ENCODE measurements at regions not wholly inside any gene's neighbourhood (a gene's known extent, or its start where the extent isn't known, plus 50 kb on each side); places are given as distances from the start of the nearest gene placed in this dataset.
"Not testable (repeated sequence)": the region's sequence is repeated elsewhere in the genome, so short reads cannot be mapped to it uniquely, and the experiment has no call there.

DNA sequence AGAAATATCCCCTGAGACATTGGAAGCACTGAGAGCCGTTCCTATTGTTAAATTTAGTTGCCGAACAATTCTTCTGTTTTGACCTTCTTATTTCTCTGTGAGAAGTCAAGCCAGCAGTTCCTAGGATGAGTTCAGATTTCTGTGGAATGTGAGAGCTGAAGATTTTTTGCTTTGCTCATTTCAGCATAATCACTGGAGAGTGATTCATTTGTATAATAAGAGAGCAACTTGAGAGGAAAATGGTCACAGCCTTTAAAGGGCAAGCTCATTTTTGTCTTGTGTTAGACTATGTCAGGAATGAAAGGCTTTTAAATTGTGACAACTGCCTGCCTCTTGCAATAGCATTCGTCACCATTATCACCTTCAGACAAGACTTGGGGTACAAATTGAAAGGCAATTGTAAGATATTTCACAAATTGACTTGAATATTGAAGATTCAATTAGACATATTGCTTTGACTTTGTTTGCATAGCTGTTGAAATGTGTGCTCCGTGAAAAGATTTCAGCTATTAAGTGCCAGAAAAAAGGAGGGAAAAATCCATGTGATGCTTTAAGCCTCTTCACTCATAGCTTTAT, 900.0 kb upstream of the GOT2 start:
- Histone ChIP-seq H3K9me2 (ENCODE audit: insufficient read depth) (no peaks in the 10 kb centered on the region), H4K20me1 (ENCODE audit: insufficient read depth) (no peaks in the 10 kb centered on the region), H3K4me3 (no peak overlapping the region), H2AFZ (no peak overlapping the region), H3K9me3 (ENCODE audit: insufficient read depth, low read depth) (no peaks in the 10 kb centered on the region), H3K27ac (no peak overlapping the region), H3K36me3 (ENCODE audit: low read depth) (no peaks in the 10 kb centered on the region), H3K79me2 (ENCODE audit: low read depth) (no peaks in the 10 kb centered on the region), H3K4me1 (replicated peaks; ENCODE audit: insufficient read depth) (no peaks in the 10 kb centered on the region), H3F3A (ENCODE audit: insufficient read depth, low read depth) (no peaks in the 10 kb centered on the region), H3K4me2 (no peak overlapping the region), H3K27me3 (ENCODE audit: insufficient read depth, low read depth) (no peaks in the 10 kb centered on the region)
- CTCF ChIA-PET: no interaction called here
- TF ChIP-seq EZH2 (IDR thresholded peaks at IDR 0.05; ENCODE audit: low read depth): no peak
- TF ChIP-seq, protein P1, sequence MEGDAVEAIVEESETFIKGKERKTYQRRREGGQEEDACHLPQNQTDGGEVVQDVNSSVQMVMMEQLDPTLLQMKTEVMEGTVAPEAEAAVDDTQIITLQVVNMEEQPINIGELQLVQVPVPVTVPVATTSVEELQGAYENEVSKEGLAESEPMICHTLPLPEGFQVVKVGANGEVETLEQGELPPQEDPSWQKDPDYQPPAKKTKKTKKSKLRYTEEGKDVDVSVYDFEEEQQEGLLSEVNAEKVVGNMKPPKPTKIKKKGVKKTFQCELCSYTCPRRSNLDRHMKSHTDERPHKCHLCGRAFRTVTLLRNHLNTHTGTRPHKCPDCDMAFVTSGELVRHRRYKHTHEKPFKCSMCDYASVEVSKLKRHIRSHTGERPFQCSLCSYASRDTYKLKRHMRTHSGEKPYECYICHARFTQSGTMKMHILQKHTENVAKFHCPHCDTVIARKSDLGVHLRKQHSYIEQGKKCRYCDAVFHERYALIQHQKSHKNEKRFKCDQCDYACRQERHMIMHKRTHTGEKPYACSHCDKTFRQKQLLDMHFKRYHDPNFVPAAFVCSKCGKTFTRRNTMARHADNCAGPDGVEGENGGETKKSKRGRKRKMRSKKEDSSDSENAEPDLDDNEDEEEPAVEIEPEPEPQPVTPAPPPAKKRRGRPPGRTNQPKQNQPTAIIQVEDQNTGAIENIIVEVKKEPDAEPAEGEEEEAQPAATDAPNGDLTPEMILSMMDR (conservative IDR thresholded peaks at IDR 0.05): no peak
- intact Hi-C loops (cut with micrococcal nuclease; ENCODE audit: unreplicated experiment): no loop called here
- POLR2A ChIA-PET (ENCODE audit: unreplicated experiment): no interaction called here
- no TSS peak for BruUV-seq (replicated peaks)
- DNase-seq: no peak

GRCh38 chr16:59632276-59632855, 898.2 kb upstream of the GOT2 start:
- intact Hi-C loops (cut with micrococcal nuclease; ENCODE audit: unreplicated experiment): no loop called here
- no TSS peak for BruUV-seq (replicated peaks)
- CTCF ChIA-PET: interaction anchor here (0.7 kb wide), 1 partner anchor 494 kb away, joined by 4 read pairs; no protein-coding TSS in a partner anchor
- Histone ChIP-seq H3K4me2 (no peak overlapping the region), H3K36me3 (ENCODE audit: low read depth) (no peaks in the 10 kb centered on the region), H3K27ac (no peak overlapping the region), H3F3A (ENCODE audit: insufficient read depth, low read depth) (no peaks in the 10 kb centered on the region), H4K20me1 (ENCODE audit: insufficient read depth) (no peaks in the 10 kb centered on the region), H3K79me2 (ENCODE audit: low read depth) (no peaks in the 10 kb centered on the region), H3K27me3 (ENCODE audit: insufficient read depth, low read depth) (no peaks in the 10 kb centered on the region), H3K9me2 (ENCODE audit: insufficient read depth) (no peaks in the 10 kb centered on the region), H3K4me3 (no peak overlapping the region), H3K9me3 (ENCODE audit: insufficient read depth, low read depth) (no peaks in the 10 kb centered on the region), H2AFZ (no peak overlapping the region), H3K4me1 (replicated peaks; ENCODE audit: insufficient read depth) (no peaks in the 10 kb centered on the region)
- POLR2A ChIA-PET (ENCODE audit: unreplicated experiment): no interaction called here
- no peak for TF ChIP-seq EZH2 (IDR thresholded peaks at IDR 0.05; ENCODE audit: low read depth)
- TF ChIP-seq, protein P1 (conservative IDR thresholded peaks at IDR 0.05): no peak
- DNase-seq: no peak

- H3K36me3 ChIP-seq (ENCODE audit: low read depth); POLR2A ChIA-PET (ENCODE audit: unreplicated experiment); CTCF ChIA-PET: not testable (repeated sequence)
These were observed 890.3 kb upstream of the GOT2 start for GRCh38 chr16:59624381-59624780.

More at GRCh38 chr16:59624381-59624780, 890.3 kb upstream of the GOT2 start:
- H3K9me3 ChIP-seq (ENCODE audit: insufficient read depth, low read depth); H2AFZ ChIP-seq; DNase-seq; H3F3A ChIP-seq (ENCODE audit: insufficient read depth, low read depth); H3K4me1 ChIP-seq (replicated peaks; ENCODE audit: insufficient read depth); BruUV-seq (replicated peaks); H3K79me2 ChIP-seq (ENCODE audit: low read depth); H3K9me2 ChIP-seq (ENCODE audit: insufficient read depth); intact Hi-C loops (cut with micrococcal nuclease; ENCODE audit: unreplicated experiment); H3K4me2 ChIP-seq; H4K20me1 ChIP-seq (ENCODE audit: insufficient read depth); H3K27ac ChIP-seq; H3K4me3 ChIP-seq: not testable (repeated sequence)
- H3K27me3 ChIP-seq (ENCODE audit: insufficient read depth, low read depth): peaks cover 10% of the 10 kb centered on the region; the same call in 1 of the 2 replicates

Data from PC-9 (cell line).